Activated CD4-positive, alpha-beta T cell treated with anti-CD3 and anti-CD28 coated beads, Interleukin-2, amount 50 U/mL, for 48 hours (primary cell): ENCODE measurements at regions not wholly inside any gene's neighbourhood (a gene's known extent, or its start where the extent isn't known, plus 50 kb on each side); places are given as distances from the start of the nearest gene placed in this dataset.

Experiments
- DNase-seq, 2 experiments: peaks; one replicate each; pipeline ENCODE4 v3.0.0-alpha.2; 2020

DNA sequence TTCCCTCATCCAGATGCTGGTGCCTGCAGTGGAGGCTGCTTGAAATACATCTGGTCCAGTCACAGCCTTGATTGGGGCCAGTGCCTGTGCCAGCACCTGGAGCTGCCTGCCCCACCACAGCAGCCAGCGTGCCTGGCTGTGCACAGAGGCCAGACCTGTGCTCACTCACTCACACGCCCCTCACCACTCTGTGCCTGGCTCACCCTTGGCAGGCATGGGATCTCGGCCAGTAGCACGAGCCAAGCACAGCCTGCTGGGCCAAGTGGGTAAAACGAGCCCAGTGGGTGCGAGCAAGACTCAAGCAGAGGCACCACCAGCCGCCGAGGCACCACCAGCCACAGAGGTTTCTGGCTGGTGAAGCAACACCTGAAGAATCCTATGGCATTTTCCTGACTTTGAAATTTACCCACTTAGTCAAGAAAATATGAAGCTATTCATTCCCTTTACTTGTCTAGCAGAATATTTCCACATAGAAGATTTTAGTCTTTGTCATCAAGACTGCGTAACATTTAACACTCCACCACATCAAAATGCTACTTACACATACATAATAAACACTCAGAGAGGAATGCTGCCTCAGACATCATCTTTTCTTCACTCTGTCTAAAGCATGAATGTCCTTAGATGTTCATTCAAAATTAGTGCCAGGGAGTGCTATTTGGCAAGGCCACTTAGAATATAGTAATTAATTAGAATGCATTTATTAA lies 424.3 kb upstream of the FAT3 start:
- DNase-seq = no peak

- no peak for DNase-seq
Measured at GRCh38 chr11:91798240-91798639, 426.4 kb upstream of the FAT3 start.

GRCh38 chr11:91796999-91797398 lies 427.6 kb upstream of the FAT3 start:
- no peak for DNase-seq

GRCh38 chr11:91795139-91795887 lies 429.3 kb upstream of the FAT3 start:
- no peak for DNase-seq

DNA sequence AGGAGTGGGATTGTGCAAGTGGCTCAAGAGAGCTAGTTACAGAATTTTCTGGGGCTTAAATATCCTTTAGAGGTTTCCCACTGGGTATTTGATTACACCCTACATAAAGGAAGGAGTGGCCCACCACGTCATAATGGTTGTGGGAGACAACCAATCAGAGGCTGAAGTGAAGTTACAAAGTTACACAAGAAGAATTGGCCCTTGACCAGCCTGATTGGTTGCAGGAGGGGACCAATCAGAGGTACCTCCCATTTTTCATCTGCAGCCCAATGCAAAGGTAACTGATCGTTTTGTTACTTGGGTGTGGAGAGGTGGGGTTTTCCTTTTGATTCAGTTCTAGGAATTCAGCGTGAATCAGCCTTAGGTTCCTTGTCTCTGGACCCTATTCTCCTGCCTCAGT lies 430.5 kb upstream of the FAT3 start:
- no peak for DNase-seq

DNA sequence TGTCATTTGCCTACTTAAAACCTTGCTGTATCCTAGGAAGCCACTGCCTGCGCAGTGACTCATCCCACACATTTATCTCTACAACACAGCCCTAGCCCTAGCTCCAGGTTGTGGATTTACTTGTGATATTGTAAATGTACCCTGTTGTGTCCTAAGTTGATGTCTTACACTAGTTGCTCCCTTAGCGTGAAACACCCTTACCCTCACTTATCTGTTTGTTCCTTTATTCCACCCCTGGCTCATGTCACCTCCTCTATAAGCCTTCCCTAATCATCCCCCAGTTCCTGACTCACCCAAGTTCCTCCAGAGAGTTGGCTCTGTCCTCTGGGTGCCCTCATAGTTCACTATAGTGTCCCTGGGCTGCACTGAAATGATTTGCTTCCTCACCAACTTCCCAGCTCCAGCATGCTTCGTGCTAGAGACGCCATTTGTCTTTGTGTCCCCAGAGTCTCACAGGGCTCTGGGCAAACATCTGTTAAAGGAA lies 431.8 kb upstream of the FAT3 start:
- no peak for DNase-seq

DNA sequence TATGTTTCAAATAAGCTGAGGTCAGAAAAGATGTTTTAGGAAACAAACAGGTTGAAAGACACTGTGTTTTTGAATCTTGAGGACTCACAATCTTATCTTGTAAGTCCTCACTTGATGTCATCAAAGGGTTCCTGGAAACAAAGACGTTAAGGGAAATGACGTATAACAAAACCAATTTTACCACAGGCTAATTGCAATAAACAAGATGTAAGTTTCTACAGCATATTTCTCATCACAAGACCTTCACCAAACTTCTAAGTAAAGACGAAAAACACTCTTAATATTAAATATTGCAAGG lies 433.5 kb upstream of the FAT3 start:
- no peak for DNase-seq

- no peak for DNase-seq
Measured at GRCh38 chr11:91790346-91791170, 434.1 kb upstream of the FAT3 start.

- no peak for DNase-seq
Measured at GRCh38 chr11:91788764-91789163, 435.9 kb upstream of the FAT3 start.

GRCh38 chr11:91786097-91786496 lies 438.5 kb upstream of the FAT3 start:
- no peak for DNase-seq

- no peak for DNase-seq
Measured at GRCh38 chr11:91783173-91783572, 441.4 kb upstream of the FAT3 start.

DNA sequence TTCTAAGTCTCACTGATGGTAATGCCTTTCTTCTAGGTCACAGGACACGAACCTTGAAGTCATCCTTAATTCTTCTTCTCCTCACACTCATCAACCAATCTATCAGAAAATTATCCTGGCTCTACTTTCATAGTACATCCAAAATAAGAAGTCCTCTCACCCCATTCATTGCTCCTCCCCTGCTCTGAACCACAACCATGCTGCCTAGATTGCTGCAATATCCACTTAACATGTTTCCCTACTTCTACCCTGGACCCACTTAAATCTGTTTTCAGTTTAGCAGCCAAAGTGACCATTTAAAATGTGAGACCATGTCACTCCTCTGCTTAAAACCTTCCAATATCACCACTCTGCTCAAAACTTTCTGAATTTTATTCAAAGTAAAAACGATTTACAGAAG lies 445.9 kb upstream of the FAT3 start:
- DNase-seq = no peak

GRCh38 chr11:91776655-91777054 lies 448.0 kb upstream of the FAT3 start:
- DNase-seq = no peak

- no peak for DNase-seq
Measured at GRCh38 chr11:91773090-91773489, 451.5 kb upstream of the FAT3 start.

DNA sequence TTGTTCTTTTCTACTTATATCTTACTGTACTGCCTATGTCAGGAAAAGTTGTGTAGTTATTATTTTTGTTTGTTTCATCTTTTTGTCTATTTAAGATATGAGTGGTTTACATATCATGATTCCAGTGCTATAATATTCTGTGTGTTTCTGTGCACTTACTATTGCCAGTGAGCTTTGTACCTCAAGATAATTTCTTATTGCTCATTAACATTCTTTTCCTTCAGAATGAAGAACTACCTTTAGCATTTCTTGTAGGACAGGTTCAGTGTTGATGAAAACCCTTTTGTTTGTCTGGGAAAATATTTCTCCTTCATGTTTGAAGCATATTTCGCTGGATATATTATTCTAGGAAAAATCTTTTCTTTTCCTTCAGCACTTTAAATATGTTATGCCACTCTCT lies 452.7 kb upstream of the FAT3 start:
- DNase-seq = no peak

GRCh38 chr11:91768783-91769182 lies 455.8 kb upstream of the FAT3 start:
- DNase-seq = no peak

DNA sequence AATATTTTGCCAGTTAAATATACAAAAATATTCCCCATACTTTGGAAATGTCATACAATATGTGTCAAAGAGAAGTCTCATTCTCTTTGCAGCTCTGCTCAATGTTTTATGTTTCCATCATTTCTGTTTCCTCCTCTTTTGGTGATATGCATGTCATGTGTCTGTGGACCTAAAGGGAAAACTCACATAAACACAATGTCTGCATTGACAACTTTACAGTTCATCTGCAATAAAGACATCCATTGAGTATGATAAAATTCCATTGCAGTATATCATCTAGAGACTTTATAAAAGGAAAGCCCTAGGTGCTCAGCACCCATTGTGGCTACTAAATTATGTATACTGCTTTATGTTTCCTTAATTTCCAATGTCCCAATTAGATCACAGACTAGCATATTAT lies 461.3 kb upstream of the FAT3 start:
- DNase-seq = no peak

- no peak for DNase-seq
Measured at GRCh38 chr11:91761406-91762025, 463.1 kb upstream of the FAT3 start.

GRCh38 chr11:91756829-91757480 lies 467.7 kb upstream of the FAT3 start:
- DNase-seq = no peak

DNA sequence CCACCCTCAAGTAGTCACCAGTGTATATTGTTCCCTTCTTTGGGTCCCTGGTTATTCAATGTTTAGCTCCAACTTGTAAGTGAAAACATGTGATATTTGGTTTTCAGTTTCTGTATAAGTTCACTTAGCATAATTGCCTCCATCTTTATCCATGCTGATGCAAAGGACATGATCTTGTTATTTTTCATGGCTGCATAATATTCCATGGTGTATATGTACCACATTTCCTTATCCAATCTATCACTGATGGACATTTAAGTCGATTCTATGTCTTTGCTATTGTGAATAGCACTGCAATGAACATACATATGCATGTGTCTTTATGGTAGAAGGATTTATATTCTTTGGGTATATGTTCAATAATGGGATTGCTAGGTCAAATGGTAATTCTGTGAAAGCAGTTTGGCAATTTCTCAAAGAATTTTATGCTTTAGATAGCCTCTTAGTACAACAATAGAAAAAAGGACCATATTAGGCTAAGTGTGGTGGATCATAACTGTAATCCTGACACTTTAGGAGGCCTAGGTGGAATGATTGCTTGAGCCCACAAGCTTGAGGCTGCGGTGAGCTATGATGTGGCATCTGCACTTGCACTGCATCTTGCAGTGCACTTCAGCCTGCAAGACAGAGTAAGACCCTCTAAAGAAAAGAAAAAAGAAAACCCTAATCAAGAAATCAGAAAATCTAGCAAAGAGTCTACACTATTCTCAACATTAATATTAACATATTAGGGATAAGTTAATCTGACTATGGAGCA lies 468.5 kb upstream of the FAT3 start:
- no peak for DNase-seq

GRCh38 chr11:91755526-91755925 lies 469.1 kb upstream of the FAT3 start:
- no peak for DNase-seq

DNA sequence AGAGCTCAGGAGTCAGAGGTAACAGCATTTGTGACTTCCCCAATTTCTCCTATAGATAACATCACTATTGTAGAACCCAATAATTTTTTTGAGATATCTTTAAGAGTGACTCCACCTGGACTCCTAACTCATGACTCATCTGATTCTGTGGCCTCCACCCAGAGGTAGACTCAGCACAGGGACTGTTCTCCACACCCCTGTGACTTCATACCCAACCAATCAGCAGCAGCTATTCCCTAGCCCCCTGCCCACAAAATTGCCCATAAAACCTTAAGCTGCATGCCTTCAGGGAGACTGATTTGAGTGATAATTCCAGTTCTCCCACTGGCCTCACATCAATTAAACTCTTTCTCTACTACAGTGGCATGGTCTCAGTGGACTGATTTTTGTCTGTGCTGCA lies 475.4 kb upstream of the FAT3 start:
- no peak for DNase-seq
